Liver (tissue), 8 donors: ENCODE measurements at regions not wholly inside any gene's neighbourhood (a gene's known extent, or its start where the extent isn't known, plus 50 kb on each side); places are given as distances from the start of the nearest gene placed in this dataset.

ENCODE experiments used
- DNase-seq: peaks from one replicate; pipeline ENCODE4 v3.0.0-alpha.2; 2017; ENCODE audit warnings: low spot score
- H3K27ac ChIP-seq, 2 donors: one replicate each; pipeline ENCODE4 v1.7.0; 2013; ENCODE audit warnings: inconsistent platforms in 2 of 2, low read length in 2 of 2, control low read depth in 1 of 2, low read depth in 1 of 2, mild to moderate bottlenecking in 1 of 2
- H3K27me3 ChIP-seq, 4 donors: one replicate each; pipeline versions ENCODE4 v1.6.1 to v1.7.0; 2013; ENCODE audit warnings: low read length in 3 of 4, inconsistent platforms in 1 of 4, mild to moderate bottlenecking in 1 of 4, moderate library complexity in 1 of 4; ENCODE audit not compliant: control insufficient read depth in 4 of 4, insufficient read depth in 4 of 4
- H3K36me3 ChIP-seq, 4 donors: one replicate each; pipeline versions ENCODE4 v1.6.1 to v1.7.0; 2013; ENCODE audit warnings: low read length in 3 of 4, mild to moderate bottlenecking in 3 of 4, low read depth in 1 of 4, moderate library complexity in 1 of 4; ENCODE audit not compliant: control insufficient read depth in 4 of 4, insufficient read depth in 3 of 4
- H3K4me1 ChIP-seq, 4 donors: one replicate each; pipeline versions ENCODE4 v1.6.1 to v1.7.0; 2013; ENCODE audit warnings: low read length in 3 of 4, mild to moderate bottlenecking in 3 of 4, moderate library complexity in 1 of 4; ENCODE audit not compliant: control insufficient read depth in 4 of 4, insufficient read depth in 4 of 4
- H3K4me3 ChIP-seq, 3 donors: one replicate each; pipeline versions ENCODE4 v1.6.1 to v1.7.0; 2013; ENCODE audit warnings: low read length in 3 of 3, control low read depth in 1 of 3, low read depth in 1 of 3, mild to moderate bottlenecking in 1 of 3
- H3K9ac ChIP-seq, 2 donors: one replicate each; pipeline ENCODE4 v1.7.0; 2013; ENCODE audit warnings: low read length in 2 of 2, mild to moderate bottlenecking in 2 of 2, moderate library complexity in 2 of 2, control low read depth in 1 of 2, low read depth in 1 of 2
- H3K9me3 ChIP-seq, 4 donors: one replicate each; pipeline versions ENCODE4 v1.6.1 to v1.7.0; 2013; ENCODE audit warnings: low read length in 3 of 4; ENCODE audit not compliant: control insufficient read depth in 4 of 4
- ATF3 ChIP-seq: IDR thresholded peaks from 2 replicates; pipeline ENCODE4 v1.6.1; 2016; ENCODE audit warnings: antibody characterized with exemption
- CTCF ChIP-seq: fragments of 150-350 bp; IDR thresholded peaks from 2 replicates; pipeline ENCODE4 v1.5.1; 2017; ENCODE audit warnings: improper control_type of control experiment, low read depth, low read length; ENCODE audit not compliant: missing input control
- EGR1 ChIP-seq, 2 donors: IDR thresholded peaks; 2 replicates each; pipeline ENCODE4 v1.6.1; 2016 to 2018; ENCODE audit warnings: antibody characterized with exemption in 2 of 2, low read depth in 2 of 2
- FOXA1 ChIP-seq: IDR thresholded peaks from 2 replicates; pipeline ENCODE4 v1.6.1; 2016; ENCODE audit warnings: antibody characterized with exemption
- FOXA2 ChIP-seq: IDR thresholded peaks from 2 replicates; pipeline ENCODE4 v1.6.1; 2016; ENCODE audit warnings: antibody characterized with exemption
- HNF4A ChIP-seq, 2 donors: conservative IDR thresholded peaks; 2 replicates each; pipeline ENCODE4 v1.6.1; 2016; ENCODE audit warnings: antibody characterized with exemption in 2 of 2, mild to moderate bottlenecking in 2 of 2
- HNF4G ChIP-seq: IDR thresholded peaks from 2 replicates; pipeline ENCODE4 v1.6.1; 2016; ENCODE audit warnings: antibody characterized with exemption
- JUND ChIP-seq, 2 donors: IDR thresholded peaks; 2 replicates each; pipeline ENCODE4 v1.6.1; 2016; ENCODE audit warnings: antibody characterized with exemption in 2 of 2
- MAX ChIP-seq: IDR thresholded peaks from 2 replicates; pipeline ENCODE4 v1.6.1; 2016; ENCODE audit warnings: antibody characterized with exemption
- NR2F2 ChIP-seq: IDR thresholded peaks from 2 replicates; pipeline ENCODE4 v1.6.1; 2016; ENCODE audit warnings: antibody characterized with exemption
- RAD21 ChIP-seq, 2 donors: IDR thresholded peaks; 2 replicates each; pipeline ENCODE4 v1.6.1; 2016; ENCODE audit warnings: antibody characterized with exemption in 2 of 2, mild to moderate bottlenecking in 2 of 2
- REST ChIP-seq: IDR thresholded peaks from 2 replicates; pipeline ENCODE4 v1.6.1; 2016; ENCODE audit warnings: antibody characterized with exemption, mild to moderate bottlenecking
- RXRA ChIP-seq, 2 donors: IDR thresholded peaks; 2 replicates each; pipeline ENCODE4 v1.6.1; 2017 to 2018; ENCODE audit warnings: antibody characterized with exemption in 2 of 2, mild to moderate bottlenecking in 1 of 2
- SP1 ChIP-seq: IDR thresholded peaks from 2 replicates; pipeline ENCODE4 v1.6.1; 2018; ENCODE audit warnings: antibody characterized with exemption, mild to moderate bottlenecking
- TAF1 ChIP-seq: conservative IDR thresholded peaks from 2 replicates; pipeline ENCODE4 v1.6.1; 2016; ENCODE audit warnings: antibody characterized with exemption, mild to moderate bottlenecking
- YY1 ChIP-seq: IDR thresholded peaks from 2 replicates; pipeline ENCODE4 v1.6.1; 2016; ENCODE audit warnings: antibody characterized with exemption, mild to moderate bottlenecking
- ZBTB33 ChIP-seq: IDR thresholded peaks from 2 replicates; pipeline ENCODE4 v1.6.1; 2016; ENCODE audit warnings: antibody characterized with exemption
- WGBS: extraction: QIAGEN DNeasy Blood & Tissue Kit; methylation state at CpG from one replicate; pipeline ENCODE4 v1.1.7; 2013; 5-methylcytosine and 5-hydroxymethylcytosine counted together
- donor health status: healthy.
- donor health status: healthy.
- donor health status: healthy.
- donor health status: healthy.
- donor health status: healthy.

GRCh38 chr7:80039251-80039884 is 95.3 kb upstream of the GNAI1 start:
- Histone ChIP-seq H3K36me3 (no peaks in the 10 kb centered on the region), H3K9me3 (no peaks in the 10 kb centered on the region), H3K27me3 (no peaks in the 10 kb centered on the region), H3K27ac (no peak overlapping the region), H3K4me3 (no peak overlapping the region), H3K9ac (no peak overlapping the region), H3K4me1 (no peaks in the 10 kb centered on the region)
- WGBS, result 81% methylated on average over 5 of the region's 5 CpGs
- TF ChIP-seq MAX (no peak), HNF4G (no peak), FOXA1 (no peak), RAD21 (IDR thresholded peaks at IDR 0.05) (no peak), YY1 (no peak), NR2F2 (no peak), FOXA2 (no peak), JUND (IDR thresholded peaks at IDR 0.05) (no peak), EGR1 (IDR thresholded peaks at IDR 0.05; ENCODE audit: low read depth in 2 of 2) (no peak), ATF3 (no peak), ZBTB33 (no peak), RXRA (IDR thresholded peaks at IDR 0.05) (no peak), CTCF (no peak), SP1 (no peak), HNF4A (conservative IDR thresholded peaks at IDR 0.05) (no peak), REST (no peak), TAF1 (no peak)
- no peak for DNase-seq
